Left renal cortex interstitium (tissue), 4 donors: ENCODE measurements at regions not wholly inside any gene's neighbourhood (a gene's known extent, or its start where the extent isn't known, plus 50 kb on each side); places are given as distances from the start of the nearest gene placed in this dataset.
"Not testable (repeated sequence)": the region's sequence is repeated elsewhere in the genome, so short reads cannot be mapped to it uniquely, and the experiment has no call there.

ENCODE experiments used
- DNase-seq, 4 donors: peaks; one replicate each; pipeline ENCODE4 v3.0.0-alpha.2; 2013; ENCODE audit warnings: low read depth in 4 of 4, low spot score in 2 of 4, missing footprints in 1 of 4

GRCh38 chr13:80894917-80895316 lies 554.0 kb upstream of the SPRY2 start:
- DNase-seq, result no peak

DNA sequence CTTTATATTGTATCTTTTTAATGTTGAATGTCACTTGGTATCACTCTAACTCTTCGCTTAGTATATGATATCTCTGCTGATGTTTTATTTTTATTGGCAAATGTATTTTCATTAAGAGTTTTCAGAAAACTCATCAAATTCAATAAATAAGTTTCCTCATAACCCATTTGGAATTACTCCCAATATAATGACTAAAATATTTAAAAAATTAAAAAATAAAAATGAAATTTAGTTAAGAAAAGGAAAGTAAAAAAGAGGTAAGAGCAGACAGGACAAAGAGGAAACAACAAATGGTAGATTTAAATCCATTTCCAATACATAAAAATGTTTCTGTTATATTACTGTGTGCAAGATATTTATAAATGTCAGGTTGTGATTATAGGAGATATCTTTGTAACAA lies 548.9 kb upstream of the SPRY2 start:
- DNase-seq, result no peak

DNA sequence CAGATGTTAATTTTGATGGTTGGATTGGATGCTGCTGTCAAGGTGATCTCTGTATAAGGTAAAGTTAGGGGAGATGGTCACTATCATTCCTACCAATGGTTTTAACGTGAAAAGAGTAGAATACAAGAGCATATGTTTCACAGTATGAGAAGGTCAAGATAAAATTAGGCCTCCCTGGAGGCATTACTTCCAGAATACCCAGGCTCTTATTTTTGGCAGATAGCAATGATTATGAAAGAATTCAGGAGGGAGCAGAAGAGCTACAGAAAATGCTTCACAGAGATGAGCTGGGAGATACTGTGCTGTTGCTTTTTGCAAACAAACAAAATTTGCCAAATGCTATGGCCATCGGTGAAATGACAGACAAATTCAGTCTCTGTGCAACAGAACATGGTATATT lies 547.5 kb upstream of the SPRY2 start:
- DNase-seq, result no peak

- no peak for DNase-seq
Observed at GRCh38 chr13:80884056-80884785, 543.3 kb upstream of the SPRY2 start.

DNA sequence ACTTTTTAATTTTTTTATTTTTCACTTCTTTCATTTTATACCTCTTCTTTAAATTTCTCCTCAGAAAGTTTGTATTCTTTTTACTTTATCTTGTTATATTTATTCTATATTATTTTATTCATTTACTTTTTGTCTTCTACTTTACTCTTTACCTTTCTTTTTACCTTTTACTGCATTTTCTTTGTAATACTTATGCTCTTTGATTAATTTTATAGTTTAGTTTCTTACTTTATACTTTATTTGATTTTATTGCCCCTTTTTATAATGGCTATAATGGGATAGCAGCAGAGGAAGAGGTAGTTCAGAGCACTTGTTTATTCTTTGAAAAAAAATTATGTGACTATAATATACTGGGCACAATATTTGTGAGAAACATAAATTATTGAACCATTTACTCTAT lies 542.6 kb upstream of the SPRY2 start:
- no peak for DNase-seq

- DNase-seq, result no peak
Observed at GRCh38 chr13:80881942-80882445, 541.1 kb upstream of the SPRY2 start.

DNA sequence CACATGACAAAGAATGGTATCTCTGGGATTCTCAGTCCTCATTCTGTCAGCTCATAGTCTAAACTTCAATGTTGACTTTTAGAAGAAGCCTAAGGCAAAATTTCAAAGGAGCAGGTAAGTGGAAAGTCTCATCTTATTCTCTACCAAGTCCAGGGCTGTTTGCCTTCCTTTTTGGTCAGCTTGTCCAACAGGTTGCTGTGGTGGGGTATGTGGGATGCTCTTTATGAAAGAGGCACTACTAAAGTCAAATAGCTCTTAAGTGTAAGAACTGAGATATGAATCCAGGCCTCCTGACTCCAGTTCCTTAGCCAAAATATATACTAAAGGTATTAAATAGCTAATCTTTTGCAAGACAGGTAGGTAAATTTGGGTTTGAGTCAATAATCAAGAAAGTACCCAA lies 540.6 kb upstream of the SPRY2 start:
- no peak for DNase-seq

GRCh38 chr13:80881034-80881433 lies 540.1 kb upstream of the SPRY2 start:
- no peak for DNase-seq

DNA sequence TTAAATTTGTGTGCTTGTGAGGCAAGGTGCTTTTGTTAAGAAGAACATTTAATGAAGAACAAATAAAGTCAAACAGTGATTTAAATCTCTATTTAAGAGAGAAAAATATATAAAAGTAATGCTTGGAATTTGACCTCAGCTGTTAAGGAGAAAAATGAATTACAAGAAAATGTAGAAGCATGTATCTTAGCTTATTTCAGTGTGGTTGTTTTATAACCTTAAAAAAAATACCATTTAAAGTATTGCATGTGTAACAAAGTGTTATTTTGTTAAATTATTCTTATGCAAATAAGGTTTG lies 537.0 kb upstream of the SPRY2 start:
- no peak for DNase-seq

GRCh38 chr13:80877209-80877943 lies 536.5 kb upstream of the SPRY2 start:
- DNase-seq, result no peak

GRCh38 chr13:80873589-80873988 lies 532.7 kb upstream of the SPRY2 start:
- DNase-seq, result no peak

- not testable (repeated sequence) for DNase-seq
Observed at GRCh38 chr13:80871971-80872370, 531.0 kb upstream of the SPRY2 start.

DNA sequence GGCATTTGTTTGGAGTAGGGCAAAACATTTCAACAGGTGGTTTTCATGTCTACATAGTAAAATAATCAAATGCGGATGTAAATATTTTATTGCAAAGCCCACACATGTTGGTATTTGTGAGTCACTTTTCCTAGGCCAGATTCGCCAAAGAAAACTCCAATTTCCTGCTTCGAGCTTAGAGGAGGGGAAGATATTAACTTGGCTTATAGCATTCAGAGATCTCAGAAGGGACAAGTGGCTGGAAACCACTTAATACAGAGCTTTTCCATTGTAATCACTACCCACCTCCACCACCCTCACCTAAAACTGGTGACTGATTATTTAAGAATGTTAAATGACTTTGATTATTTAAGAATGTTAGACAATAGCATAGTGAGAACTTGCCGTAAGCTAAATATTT lies 530.6 kb upstream of the SPRY2 start:
- DNase-seq, result no peak

- no peak for DNase-seq
Observed at GRCh38 chr13:80870186-80870585, 529.3 kb upstream of the SPRY2 start.

DNA sequence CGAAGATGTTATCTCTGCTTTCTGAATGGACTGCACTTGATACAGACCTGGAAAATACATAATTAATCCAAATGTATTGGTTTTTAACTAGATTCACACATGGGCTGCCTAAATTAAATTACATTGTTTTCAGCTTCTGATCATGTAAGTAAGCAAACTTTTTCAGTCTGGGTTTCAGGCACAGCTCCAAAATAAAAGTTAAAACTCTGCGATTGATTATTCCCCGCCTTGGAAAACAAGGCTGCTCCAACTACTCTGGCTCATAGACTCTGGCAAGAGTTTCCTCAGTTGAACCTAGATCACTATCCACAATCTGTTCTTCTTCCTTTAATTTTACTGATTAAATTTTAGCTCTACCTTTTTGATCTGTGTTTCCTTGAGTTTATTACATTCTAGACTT lies 526.0 kb upstream of the SPRY2 start:
- no peak for DNase-seq

DNA sequence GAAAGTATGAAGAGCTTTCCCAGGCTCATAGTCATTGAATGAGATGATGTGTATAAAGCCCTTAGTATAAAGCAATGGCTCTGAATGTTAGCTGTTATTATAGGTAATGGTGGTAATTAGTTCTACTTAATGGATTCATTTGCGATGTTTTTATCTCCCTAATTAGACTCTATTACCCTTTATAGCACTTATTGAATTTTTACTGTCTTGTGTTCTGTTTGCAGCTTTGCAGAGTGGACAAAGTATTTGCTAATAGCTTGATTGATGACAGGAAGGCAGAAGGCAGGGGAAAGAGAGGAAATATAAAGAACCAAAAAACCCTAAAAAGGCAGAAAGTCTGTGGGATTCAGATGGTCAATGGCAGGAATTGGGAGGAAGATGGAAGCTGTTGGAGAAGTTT lies 524.4 kb upstream of the SPRY2 start:
- no peak for DNase-seq

GRCh38 chr13:80862456-80862855 lies 521.5 kb upstream of the SPRY2 start:
- DNase-seq, result no peak

DNA sequence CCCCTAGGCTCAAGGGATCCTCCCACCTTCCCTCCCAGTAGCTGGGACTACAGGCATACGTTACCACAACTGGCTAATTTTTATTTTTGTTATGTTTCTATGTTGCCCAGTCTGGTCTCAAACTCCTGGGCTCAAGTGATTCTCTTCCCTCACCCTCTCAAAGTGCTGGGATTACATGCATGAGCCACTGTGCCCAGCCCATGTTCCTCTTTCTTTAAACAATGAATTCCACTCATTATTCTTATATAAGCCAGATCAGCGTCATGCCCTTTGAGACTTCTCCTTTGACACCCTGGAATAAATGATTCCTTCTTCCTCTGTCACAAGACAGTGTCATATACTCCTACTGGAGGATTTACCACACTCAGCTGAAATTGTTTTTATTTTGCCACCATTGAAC lies 519.9 kb upstream of the SPRY2 start:
- no peak for DNase-seq

DNA sequence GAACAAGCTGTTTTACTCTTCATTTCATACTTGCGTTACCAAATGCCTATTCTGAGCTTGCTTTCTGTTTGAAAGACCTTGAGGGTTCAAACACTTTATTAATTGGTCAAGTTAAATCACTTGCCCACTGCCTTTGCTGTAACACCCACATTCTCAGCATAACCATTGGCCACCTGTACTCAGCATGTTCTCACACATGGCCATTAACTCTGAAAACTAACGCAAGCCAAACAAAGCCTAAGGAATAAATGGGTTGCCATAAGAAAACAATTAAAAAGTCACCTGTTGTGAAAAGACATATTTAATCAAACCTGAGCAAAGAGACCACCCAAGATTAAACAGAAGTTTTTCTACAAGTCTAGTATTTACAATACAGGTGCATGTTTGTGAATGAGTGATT lies 517.2 kb upstream of the SPRY2 start:
- DNase-seq, result no peak

DNA sequence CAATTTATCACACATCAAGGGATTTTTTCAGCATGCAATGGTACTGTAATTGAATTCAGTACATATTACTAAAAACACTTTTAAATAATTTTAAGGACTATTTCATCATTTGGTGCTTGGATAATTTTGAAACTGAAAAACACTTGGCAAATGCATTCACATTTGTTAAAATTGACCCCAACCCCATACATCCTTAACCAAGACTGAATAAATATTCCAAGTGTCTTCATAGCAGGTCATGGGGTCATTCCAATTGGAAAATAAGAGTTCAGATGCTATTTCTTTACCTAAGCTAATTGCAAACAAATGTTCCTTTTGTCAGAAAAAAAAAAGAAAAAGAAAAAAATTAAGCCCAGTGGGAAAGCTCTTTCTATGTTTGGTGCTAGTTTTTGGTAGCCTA lies 516.4 kb upstream of the SPRY2 start:
- no peak for DNase-seq

DNA sequence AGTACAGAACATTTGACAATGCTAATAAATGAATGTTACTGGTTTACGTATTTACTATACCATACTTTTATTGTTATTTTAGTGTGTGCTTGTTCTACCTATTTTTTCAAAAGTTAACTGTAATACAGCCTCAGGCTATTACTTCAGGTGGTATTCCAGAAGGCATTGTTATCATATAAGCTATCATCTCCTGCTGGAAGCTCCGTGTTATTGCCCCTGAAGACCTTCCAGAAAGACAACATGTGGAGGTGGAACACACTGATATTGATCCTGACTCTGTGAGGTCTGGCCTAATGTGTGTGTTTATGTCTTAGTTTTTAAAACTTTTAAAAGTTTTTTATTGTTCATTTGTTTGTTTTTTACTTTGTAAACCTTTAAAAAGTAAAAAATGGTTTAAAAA lies 509.8 kb upstream of the SPRY2 start:
- DNase-seq, result no peak

- no peak for DNase-seq
Observed at GRCh38 chr13:80844164-80844563, 503.2 kb upstream of the SPRY2 start.
